GM19035 (cell line): ENCODE measurements at regions not wholly inside any gene's neighbourhood (a gene's known extent, or its start where the extent isn't known, plus 50 kb on each side); places are given as distances from the start of the nearest gene placed in this dataset.

ENCODE experiments used
- ATAC-seq: cut with Tn5 transposase; IDR thresholded peaks from one replicate; pipeline ENCODE4 v1.9.1; 2021; ENCODE audit not compliant: unreplicated experiment

- no peak for ATAC-seq
Measured at GRCh38 chr7:131010717-131011431, 276.9 kb upstream of the KLF14 start.

DNA sequence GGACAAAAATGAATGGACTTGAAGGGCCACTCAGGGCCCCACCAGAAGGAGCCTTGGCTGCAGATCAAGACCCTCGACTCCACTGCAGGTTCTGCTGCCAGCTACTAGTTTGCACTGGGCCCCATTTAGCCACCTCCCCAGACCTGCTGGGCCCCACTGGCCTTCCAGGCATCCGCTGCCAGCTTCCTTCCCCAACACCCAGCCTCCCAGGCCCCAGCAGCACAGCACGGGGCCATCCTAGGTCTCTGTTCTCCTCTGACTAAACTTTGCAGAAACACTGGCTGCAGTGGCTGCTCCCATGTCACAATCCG lies 277.4 kb upstream of the KLF14 start:
- ATAC-seq = no peak

DNA sequence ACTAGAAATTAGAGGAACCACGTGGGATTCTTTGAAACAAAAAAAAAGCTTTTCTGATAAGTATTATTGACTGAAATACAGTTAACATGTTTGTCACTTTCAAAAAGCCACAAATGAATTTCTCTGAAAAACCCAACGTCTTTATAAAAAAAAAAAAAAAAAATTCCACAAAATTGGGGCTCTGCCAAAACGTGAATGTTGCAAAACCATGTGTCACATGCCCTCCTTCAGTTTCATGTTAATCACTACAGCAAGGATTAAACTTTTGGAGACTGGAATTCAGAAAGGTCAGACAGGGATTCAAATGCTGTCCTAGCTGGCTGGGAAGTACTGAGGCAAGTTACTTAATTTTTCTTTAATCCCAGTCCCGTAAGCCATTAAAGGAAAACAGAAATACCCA lies 278.0 kb upstream of the KLF14 start:
- ATAC-seq = no peak

DNA sequence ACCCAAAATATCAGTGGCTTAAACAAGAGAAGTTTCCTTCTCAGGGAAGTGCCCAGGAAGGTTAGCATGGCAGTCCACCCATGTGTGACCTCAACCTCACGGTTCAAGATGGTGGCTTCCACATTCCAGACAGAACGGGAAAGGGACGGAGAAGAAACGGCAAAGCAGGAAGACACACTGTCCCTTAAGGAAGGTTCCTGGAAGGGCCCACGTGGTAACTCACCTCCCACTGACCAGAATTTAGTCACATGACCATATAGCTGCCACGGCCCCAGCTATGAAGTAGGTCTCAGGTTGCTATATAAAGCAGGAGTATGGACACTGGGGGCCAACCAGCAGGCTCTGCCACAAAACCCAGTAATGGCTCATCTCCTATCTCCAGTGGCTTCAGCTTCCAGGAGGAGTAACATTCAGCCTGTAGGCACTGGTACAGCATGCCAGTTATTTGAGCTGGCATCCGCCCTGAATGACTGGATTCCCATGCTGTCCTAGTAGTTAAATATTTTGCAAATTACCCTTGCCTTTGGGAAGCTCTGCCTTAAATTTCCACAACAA lies 278.5 kb upstream of the KLF14 start:
- no peak for ATAC-seq

DNA sequence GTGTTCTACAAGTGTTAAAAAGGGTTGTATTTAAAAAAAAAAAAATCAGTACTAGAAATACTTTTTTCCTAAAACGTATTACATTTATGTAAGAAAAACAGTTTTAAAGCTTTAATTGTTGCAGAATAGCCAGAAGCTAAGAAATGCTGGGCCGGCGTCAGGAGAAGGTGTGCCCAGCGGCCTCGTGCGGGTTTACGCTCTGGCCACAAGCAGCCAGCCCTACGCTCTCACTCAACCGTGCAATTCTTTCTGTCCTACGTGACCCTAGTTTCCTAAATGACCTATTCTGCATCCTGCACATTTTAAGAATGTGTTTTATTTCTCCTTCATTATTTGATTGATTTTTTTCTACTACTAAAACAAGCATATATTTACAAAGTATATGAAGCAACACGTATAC lies 279.7 kb upstream of the KLF14 start:
- no peak for ATAC-seq

- no peak for ATAC-seq
Measured at GRCh38 chr7:131014906-131015656, 281.1 kb upstream of the KLF14 start.

- no peak for ATAC-seq
Measured at GRCh38 chr7:131015657-131015958, 281.6 kb upstream of the KLF14 start.

- no peak for ATAC-seq
Measured at GRCh38 chr7:131016230-131016629, 282.2 kb upstream of the KLF14 start.

DNA sequence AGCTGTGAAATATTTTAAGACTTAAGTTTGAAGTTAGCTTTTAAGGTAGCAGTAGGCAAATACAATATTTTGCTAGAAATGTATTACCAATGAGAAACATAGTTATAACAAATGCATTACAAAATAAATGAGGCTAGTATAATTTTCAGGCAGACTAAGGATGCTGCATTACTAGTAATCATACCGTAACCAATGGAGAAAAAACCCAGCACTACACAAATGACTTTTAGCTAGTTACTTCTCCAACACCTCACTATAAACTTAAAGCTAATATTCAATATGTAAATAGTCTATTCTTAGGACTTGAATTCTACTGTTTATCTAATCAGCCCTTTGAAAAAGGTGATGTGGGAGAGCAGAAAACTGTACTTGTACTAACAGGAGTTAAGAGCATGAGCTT lies 285.3 kb upstream of the KLF14 start:
- ATAC-seq = no peak

- peak; percentile 40 for ATAC-seq
Measured at GRCh38 chr7:131020759-131021261, 286.8 kb upstream of the KLF14 start.

DNA sequence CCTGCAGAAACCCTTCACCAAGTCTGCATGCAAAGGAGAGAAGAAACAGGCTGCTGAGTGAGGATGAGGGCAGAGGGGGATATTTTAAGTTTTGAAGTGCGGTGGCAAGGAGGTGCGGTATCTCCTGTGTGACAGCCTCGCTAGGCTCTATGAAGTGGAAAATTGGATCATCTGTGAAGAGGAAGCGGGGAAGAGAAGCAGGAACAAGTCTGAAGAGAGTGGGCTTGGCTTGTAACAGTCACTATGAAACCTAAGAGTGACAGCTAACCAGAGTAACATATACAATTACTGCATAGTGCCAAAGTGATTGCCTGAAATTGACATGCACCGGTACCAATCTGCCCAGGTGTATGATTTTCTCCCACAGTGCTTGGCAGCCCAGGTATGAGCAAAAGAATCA lies 287.5 kb upstream of the KLF14 start:
- ATAC-seq = peak; percentile 40

DNA sequence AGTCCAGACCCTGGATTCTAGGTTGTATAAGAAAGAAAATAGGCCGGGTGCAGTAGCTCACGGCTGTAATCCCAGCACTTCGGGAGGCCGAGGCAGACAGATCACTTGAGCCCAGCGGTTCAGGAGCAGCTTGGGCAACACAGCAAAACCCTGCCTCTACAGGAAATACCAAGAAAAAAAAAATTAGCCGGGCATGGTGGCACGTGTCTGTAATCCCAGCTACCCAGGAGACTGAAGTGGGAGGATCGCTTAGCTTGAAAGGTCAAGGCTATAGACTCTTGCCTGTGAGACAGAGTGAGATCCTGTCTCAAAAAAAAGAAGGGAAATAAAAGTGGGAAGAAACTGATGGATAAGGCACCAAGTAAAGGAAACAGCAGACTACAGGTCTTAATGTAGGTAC lies 287.9 kb upstream of the KLF14 start:
- ATAC-seq = no peak

GRCh38 chr7:131026297-131027000 lies 292.4 kb upstream of the KLF14 start:
- no peak for ATAC-seq

DNA sequence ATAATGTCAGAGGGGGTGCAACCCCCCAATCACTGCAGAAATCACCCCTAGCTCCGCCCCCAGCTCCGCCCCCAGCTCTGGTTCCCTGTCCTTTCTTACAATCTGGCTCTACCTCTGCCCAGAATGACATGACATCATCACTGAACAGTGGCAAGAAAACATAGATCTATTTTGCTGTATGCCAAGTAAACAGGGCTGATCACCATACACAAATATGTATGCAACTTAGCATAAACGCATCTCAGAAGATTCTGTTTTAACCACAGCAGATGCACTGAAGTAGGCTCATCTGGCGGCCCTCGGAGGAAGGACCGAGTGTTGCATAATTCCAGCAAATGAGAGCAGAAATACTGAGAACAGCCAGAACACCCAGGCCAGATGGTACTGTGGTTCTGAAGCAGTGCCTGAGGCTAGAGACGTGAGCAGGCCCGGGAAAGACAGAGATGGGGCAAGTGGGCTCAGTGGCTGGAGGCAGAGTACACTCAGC lies 293.3 kb upstream of the KLF14 start:
- ATAC-seq = no peak

DNA sequence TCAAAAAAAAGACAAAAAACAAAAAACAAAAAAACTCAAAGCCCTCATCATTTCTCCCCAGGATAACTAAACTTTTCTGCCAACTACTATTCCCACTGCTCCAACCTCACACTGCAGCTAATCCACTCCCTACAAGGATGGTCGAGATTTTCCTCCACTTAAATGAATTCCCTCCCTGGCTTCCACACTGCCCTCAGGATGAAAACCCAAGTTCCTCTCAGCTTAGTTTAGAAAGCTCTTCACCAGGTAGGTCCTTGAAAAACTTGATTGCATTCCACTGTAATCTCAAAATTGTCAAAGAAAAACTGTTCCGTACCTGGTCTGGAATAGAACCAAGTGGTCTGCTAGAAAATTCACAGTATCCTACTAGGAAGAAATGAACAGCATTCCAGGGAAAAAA lies 294.3 kb upstream of the KLF14 start:
- no peak for ATAC-seq

DNA sequence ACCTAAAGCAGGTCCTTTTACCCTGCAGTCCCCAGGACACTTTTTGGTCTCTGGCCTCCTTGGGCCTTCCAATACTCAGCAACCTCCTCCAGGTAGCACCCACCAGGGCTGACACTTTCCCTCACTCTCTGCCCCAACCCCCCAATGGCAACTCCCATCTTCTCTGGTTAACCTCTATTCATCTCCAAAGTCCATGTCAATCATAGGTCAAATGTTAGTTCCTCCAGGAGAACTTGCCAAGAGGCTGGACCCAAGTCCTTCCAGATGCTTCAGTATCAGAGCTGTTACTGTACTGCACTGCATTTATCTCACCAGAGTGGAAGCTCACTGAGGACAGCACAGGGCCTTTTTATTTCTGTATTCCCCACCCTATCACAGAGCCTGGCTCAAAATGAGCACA lies 295.0 kb upstream of the KLF14 start:
- no peak for ATAC-seq

GRCh38 chr7:131031099-131031868 lies 296.4 kb upstream of the MKLN1 start:
- peak; percentile 75 for ATAC-seq

GRCh38 chr7:131032786-131033185 lies 294.9 kb upstream of the MKLN1 start:
- no peak for ATAC-seq

- ATAC-seq = no peak
Measured at GRCh38 chr7:131034166-131034881, 293.4 kb upstream of the MKLN1 start.

DNA sequence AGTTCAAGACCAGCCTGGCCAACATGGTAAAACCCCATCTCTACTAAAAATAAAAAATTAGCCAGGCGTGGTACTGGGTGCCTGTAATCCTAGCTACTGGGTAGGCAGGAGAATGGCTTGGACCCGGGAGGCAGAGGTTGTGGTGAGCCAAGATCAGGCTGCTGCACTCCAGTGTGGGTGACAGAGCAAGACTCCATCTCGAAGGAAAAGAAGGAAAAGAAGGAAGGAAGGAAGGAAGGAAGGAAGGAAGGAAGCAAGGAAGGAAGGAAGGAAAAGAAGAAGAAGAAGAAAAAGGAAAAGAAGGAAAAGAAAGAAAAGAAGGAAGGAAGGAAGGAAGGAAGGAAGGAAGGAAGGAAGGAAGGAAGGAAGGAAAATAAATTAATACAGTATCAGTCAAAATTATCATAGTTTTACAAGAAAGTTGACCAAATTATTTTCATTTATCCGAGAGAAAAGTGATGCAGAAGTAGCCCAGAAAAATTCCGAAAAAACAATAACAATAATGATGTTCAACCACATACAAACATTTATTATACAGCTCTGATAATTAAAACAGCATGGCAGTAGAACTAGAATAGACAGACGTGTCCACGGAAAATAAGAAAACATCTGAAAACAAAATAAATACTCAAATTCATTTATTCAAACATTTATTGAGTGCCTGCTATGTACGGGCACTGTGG lies 292.4 kb upstream of the MKLN1 start:
- no peak for ATAC-seq
